ENCODE measurements at regions not wholly inside any gene's neighbourhood (a gene's known extent, or its start where the extent isn't known, plus 50 kb on each side); places are given as distances from the start of the nearest gene placed in this dataset.

- Histone ChIP-seq H3K4me3 (ENCODE audit: severe bottlenecking) (no peak overlapping the region), H3K27me3 (ENCODE audit: insufficient read depth, poor library complexity, severe bottlenecking) (peaks cover 8% of the 10 kb centered on the region), H3K9me3 (ENCODE audit: severe bottlenecking) (no peaks in the 10 kb centered on the region), H3K36me3 (ENCODE audit: low read depth) (no peaks in the 10 kb centered on the region), H3K27ac (ENCODE audit: poor library complexity, severe bottlenecking) (no peak overlapping the region), H3K4me1 (ENCODE audit: insufficient read depth, poor library complexity, severe bottlenecking) (no peaks in the 10 kb centered on the region)
- DNase-seq (ENCODE audit: low spot score) (no peak), ATAC-seq (ENCODE audit: low read depth) (no peak)
- TF ChIP-seq CTCF (IDR thresholded peaks at IDR 0.05; ENCODE audit: poor library complexity, severe bottlenecking): no peak
Measured at GRCh38 chr7:106797937-106798336, 67.1 kb upstream of the PIK3CG start.

GRCh38 chr7:106802589-106802988, 62.5 kb upstream of the PIK3CG start:
- no peaks in the 10 kb centered on the region for H3K36me3 ChIP-seq (ENCODE audit: low read depth)
- peaks cover 2% of the 10 kb centered on the region for H3K9me3 ChIP-seq (ENCODE audit: severe bottlenecking)
- ATAC-seq (ENCODE audit: low read depth) (no peak), DNase-seq (ENCODE audit: low spot score) (no peak)
- H3K4me3 ChIP-seq (ENCODE audit: severe bottlenecking): no peak overlapping the region
- no peaks in the 10 kb centered on the region for H3K4me1 ChIP-seq (ENCODE audit: insufficient read depth, poor library complexity, severe bottlenecking)
- TF ChIP-seq CTCF (IDR thresholded peaks at IDR 0.05; ENCODE audit: poor library complexity, severe bottlenecking): no peak
- H3K27me3 ChIP-seq (ENCODE audit: insufficient read depth, poor library complexity, severe bottlenecking): peaks cover 8% of the 10 kb centered on the region
- H3K27ac ChIP-seq (ENCODE audit: poor library complexity, severe bottlenecking): no peak overlapping the region

- Histone ChIP-seq H3K27ac (ENCODE audit: poor library complexity, severe bottlenecking) (no peak overlapping the region), H3K4me1 (ENCODE audit: insufficient read depth, poor library complexity, severe bottlenecking) (no peaks in the 10 kb centered on the region), H3K9me3 (ENCODE audit: severe bottlenecking) (peaks cover 2% of the 10 kb centered on the region), H3K27me3 (ENCODE audit: insufficient read depth, poor library complexity, severe bottlenecking) (peaks cover 8% of the 10 kb centered on the region), H3K36me3 (ENCODE audit: low read depth) (no peaks in the 10 kb centered on the region), H3K4me3 (ENCODE audit: severe bottlenecking) (no peak overlapping the region)
- DNase-seq (ENCODE audit: low spot score) (no peak), ATAC-seq (ENCODE audit: low read depth) (no peak)
- no peak for TF ChIP-seq CTCF (IDR thresholded peaks at IDR 0.05; ENCODE audit: poor library complexity, severe bottlenecking)
Measured at GRCh38 chr7:106806556-106806955, 58.5 kb upstream of the PIK3CG start.

DNA sequence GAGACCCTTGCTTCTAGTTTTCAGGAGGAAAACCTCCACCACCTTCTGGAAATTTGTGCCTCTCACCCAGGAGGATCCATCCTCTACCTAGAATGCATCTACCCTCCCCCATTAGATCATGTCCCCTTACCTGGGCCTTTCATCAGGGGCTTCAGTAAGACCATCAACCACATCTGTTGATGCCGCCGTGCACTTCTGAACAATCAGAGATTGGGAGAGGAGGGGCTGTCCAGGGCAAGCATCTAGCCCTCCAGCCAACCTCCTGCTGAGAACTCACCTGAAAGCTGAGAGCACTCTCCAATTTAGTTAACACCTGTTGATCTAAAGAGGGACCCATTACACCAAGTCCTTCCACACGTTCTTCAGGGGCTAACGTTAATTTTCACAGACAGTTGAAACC, 57.6 kb upstream of the PIK3CG start:
- ATAC-seq (ENCODE audit: low read depth) (no peak), DNase-seq (ENCODE audit: low spot score) (no peak)
- Histone ChIP-seq H3K4me1 (ENCODE audit: insufficient read depth, poor library complexity, severe bottlenecking) (no peaks in the 10 kb centered on the region), H3K27ac (ENCODE audit: poor library complexity, severe bottlenecking) (no peak overlapping the region), H3K4me3 (ENCODE audit: severe bottlenecking) (no peak overlapping the region), H3K36me3 (ENCODE audit: low read depth) (no peaks in the 10 kb centered on the region), H3K27me3 (ENCODE audit: insufficient read depth, poor library complexity, severe bottlenecking) (peaks cover 3% of the 10 kb centered on the region), H3K9me3 (ENCODE audit: severe bottlenecking) (peaks cover 2% of the 10 kb centered on the region)
- TF ChIP-seq CTCF (IDR thresholded peaks at IDR 0.05; ENCODE audit: poor library complexity, severe bottlenecking): no peak

DNA sequence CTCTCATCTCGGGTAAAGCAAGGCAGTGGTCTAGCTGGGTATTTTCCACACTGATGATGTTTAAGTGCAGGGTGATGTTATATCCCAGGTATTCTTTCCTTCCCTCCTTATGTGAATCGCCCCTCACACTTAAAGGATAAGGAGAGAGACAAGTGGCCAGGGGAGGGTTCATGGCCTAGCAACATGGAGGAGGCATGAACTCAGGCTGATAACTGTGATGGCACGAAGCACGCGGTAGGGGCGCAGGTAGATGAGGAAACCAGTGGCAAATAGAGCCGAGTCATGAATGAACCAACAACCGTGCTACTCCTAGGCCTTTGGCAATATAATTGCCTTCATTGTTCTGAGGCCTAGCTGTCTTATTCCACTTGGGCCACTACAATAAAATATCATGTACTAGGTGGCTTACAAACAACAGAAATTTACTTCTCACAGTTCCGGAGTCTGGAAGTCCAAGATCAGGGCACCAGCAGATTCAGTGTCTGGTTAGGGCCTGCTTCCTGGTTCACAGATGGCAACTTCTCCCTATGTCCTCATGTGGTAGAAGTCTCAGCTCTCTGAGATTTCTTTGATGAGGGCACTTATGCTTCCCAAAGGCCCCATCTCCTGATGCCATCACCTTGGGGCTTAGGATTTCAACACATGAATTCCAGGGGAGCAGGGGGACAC, 56.0 kb upstream of the PIK3CG start:
- no peak for TF ChIP-seq CTCF (IDR thresholded peaks at IDR 0.05; ENCODE audit: poor library complexity, severe bottlenecking)
- Histone ChIP-seq H3K27me3 (ENCODE audit: insufficient read depth, poor library complexity, severe bottlenecking) (no peaks in the 10 kb centered on the region), H3K4me1 (ENCODE audit: insufficient read depth, poor library complexity, severe bottlenecking) (no peaks in the 10 kb centered on the region), H3K27ac (ENCODE audit: poor library complexity, severe bottlenecking) (no peak overlapping the region), H3K36me3 (ENCODE audit: low read depth) (no peaks in the 10 kb centered on the region), H3K4me3 (ENCODE audit: severe bottlenecking) (no peak overlapping the region), H3K9me3 (ENCODE audit: severe bottlenecking) (peaks cover 2% of the 10 kb centered on the region)
- DNase-seq (ENCODE audit: low spot score): no peak
- ATAC-seq (ENCODE audit: low read depth): no peak

Data from RWPE2 (cell line).